ENCODE measurements at regions not wholly inside any gene's neighbourhood (a gene's known extent, or its start where the extent isn't known, plus 50 kb on each side); places are given as distances from the start of the nearest gene placed in this dataset.
A peak's percentile ranks its signal among the peaks of the same experiment; 100 is the strongest.

DNA sequence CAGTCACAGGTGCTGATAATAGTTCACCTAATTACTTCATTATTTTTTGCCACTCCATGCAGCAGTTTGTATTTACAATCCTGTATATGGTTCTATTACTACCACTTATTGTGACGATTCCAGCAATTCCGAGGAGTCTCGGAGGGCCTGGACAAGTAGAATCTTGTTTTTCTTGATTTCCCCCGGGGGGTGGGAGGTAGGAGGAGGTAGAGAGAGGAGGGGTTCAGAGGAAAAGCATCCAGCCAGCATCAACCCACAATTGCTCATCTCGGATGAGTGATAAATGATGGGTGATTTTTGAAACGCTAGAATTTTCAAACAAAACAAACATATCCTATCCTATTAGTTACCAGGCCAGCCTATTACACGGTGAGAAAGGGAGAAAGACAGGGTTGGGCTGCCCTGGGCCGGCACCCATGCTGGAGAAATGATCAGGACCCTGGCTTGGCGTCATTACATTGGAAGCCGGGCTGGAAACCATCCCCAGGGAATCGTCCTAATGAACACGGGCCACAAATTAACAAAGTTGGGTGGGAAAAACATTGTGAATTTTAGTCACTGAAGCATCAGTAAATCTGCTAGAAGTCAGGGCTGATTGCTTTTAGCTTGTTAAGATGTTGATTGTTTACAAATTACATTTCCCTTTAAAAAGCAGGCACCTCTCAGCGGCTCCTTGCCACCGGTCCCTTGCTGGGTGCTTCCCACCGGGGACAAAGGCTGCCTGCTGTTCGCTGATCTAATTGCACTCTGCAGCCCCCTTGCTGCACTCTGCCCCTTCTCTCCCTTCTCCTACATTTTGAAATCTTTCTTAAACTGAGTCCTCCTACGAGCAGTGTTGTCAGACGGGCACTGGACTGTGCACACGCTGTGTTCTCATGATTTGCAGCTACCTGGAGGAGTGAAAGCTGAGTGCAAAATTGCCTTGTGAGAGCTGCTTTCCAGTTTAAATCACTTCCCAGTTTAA, 95.5 kb downstream of the FAM204A start:
- 25 to 32% methylated on average over 13 to 18 of the region's 19 CpGs for WGBS, 2 donors (ENCODE audit: low coverage in 1 of 2)
- Histone ChIP-seq H3K36me3 (no peaks in the 10 kb centered on the region), H3K9me3 (no peaks in the 10 kb centered on the region), H3K27ac (no peak overlapping the region), H3K27me3 (peaks cover 80% of the 10 kb centered on the region), H3K4me1 (no peaks in the 10 kb centered on the region), H3K4me3 (no peak overlapping the region)
- no peak for ATAC-seq
- TF ChIP-seq EP300 (IDR thresholded peaks at IDR 0.05) (no peak), POLR2A (IDR thresholded peaks at IDR 0.05) (no peak), POLR2AphosphoS5 (IDR thresholded peaks at IDR 0.05) (no peak)
- TF ChIP-seq, protein P1, sequence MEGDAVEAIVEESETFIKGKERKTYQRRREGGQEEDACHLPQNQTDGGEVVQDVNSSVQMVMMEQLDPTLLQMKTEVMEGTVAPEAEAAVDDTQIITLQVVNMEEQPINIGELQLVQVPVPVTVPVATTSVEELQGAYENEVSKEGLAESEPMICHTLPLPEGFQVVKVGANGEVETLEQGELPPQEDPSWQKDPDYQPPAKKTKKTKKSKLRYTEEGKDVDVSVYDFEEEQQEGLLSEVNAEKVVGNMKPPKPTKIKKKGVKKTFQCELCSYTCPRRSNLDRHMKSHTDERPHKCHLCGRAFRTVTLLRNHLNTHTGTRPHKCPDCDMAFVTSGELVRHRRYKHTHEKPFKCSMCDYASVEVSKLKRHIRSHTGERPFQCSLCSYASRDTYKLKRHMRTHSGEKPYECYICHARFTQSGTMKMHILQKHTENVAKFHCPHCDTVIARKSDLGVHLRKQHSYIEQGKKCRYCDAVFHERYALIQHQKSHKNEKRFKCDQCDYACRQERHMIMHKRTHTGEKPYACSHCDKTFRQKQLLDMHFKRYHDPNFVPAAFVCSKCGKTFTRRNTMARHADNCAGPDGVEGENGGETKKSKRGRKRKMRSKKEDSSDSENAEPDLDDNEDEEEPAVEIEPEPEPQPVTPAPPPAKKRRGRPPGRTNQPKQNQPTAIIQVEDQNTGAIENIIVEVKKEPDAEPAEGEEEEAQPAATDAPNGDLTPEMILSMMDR (IDR thresholded peaks at IDR 0.05), result no peak

- Histone ChIP-seq H3K4me3 (no peak overlapping the region), H3K9me3 (no peaks in the 10 kb centered on the region), H3K36me3 (no peaks in the 10 kb centered on the region), H3K27ac (no peak overlapping the region), H3K4me1 (peaks cover 0 to 6% (median 0%) of the 10 kb centered on the region in 3 donors), H3K27me3 (peaks cover 85% of the 10 kb centered on the region)
- TF ChIP-seq EP300 (IDR thresholded peaks at IDR 0.05) (no peak), POLR2AphosphoS5 (IDR thresholded peaks at IDR 0.05) (no peak), POLR2A (IDR thresholded peaks at IDR 0.05) (no peak)
- TF ChIP-seq, protein P1 (IDR thresholded peaks at IDR 0.05), result no peak
- 50 to 100% methylated on average over 1 to 2 of the region's 5 CpGs for WGBS, 2 donors (ENCODE audit: low coverage in 1 of 2)
- no peak for ATAC-seq
These were observed 98.2 kb downstream of the FAM204A start for GRCh38 chr10:118243907-118244306.

DNA sequence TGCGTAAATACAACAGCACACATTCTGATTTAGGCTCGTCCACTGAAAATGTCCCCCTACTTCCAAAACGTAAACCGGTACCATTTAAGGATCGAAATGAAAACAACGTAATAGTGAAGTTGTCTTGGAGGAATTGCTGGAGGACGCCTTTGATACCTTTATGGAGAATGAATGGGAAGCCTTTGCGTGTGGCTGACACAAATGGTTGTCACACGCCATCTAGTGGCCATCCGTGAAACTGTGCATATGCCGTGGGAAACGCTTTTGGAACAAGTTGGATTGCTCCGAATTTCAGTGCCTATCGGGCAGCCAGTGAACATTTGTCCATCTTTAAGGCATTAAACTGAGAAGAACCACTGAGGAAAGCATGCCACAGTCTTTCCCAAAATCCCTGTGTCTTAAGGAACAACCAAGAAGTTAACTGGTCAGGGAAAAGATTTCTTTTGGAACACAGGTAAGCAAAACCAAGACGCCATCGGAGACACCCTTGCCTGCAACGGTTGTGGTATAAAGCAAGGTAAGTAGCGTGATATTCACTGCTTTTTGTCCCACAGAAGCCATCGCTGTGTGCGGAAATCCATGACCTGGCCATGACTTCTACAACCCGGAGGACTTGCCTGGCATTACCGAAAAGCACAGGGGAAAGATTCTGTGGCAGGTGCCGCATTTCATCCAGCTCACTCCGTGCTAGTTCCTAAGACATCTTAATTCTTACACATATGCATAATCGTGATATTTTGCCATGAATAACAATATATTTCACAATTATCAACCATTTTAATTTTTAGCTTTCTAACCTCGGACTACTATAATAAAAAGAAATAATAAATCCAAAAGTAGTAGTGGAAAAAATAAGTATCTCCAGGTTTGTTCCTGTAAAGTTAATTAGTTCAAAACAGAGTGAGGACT, 100.6 kb downstream of the FAM204A start:
- Histone ChIP-seq H3K27me3 (peaks cover 87% of the 10 kb centered on the region), H3K9me3 (no peaks in the 10 kb centered on the region), H3K36me3 (no peaks in the 10 kb centered on the region), H3K27ac (no peak overlapping the region), H3K4me3 (no peak overlapping the region), H3K4me1 (peaks cover 0 to 6% (median 0%) of the 10 kb centered on the region in 3 donors)
- WGBS, 2 donors (ENCODE audit: low coverage in 1 of 2), result 26 to 27% methylated on average over 21 to 26 of the region's 26 CpGs
- ATAC-seq, result peak; percentile 48
- TF ChIP-seq EP300 (IDR thresholded peaks at IDR 0.05) (no peak), POLR2AphosphoS5 (IDR thresholded peaks at IDR 0.05) (no peak), POLR2A (IDR thresholded peaks at IDR 0.05) (no peak)
- TF ChIP-seq, protein P1 (IDR thresholded peaks at IDR 0.05), result peak; percentile 86 to 93 (median 92)

DNA sequence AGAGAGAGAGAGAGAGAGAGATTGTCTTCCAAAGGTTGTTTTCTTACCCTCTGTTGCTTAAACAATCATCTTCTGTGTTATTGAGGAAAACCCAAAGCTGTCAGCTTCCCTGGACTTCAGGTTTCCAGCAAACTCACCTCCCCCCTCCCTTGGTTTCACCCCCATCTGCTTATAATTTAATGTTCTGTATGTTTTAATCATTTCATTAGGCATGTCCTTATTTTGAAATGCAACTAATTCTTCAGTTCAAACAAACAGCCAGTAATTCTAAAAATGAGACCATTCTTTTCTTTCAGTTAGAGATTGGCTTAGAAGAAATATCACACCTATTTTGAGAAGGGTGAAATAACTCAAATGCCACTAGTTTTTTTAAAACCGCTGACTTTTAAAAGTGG, 102.9 kb downstream of the FAM204A start:
- Histone ChIP-seq H3K4me1 (peaks cover 0 to 6% (median 0%) of the 10 kb centered on the region in 3 donors), H3K36me3 (no peaks in the 10 kb centered on the region), H3K27ac (no peak overlapping the region), H3K27me3 (peaks cover 79% of the 10 kb centered on the region), H3K4me3 (no peak overlapping the region), H3K9me3 (no peaks in the 10 kb centered on the region)
- TF ChIP-seq EP300 (IDR thresholded peaks at IDR 0.05) (no peak), POLR2A (IDR thresholded peaks at IDR 0.05) (no peak)
- WGBS, 2 donors (ENCODE audit: low coverage in 1 of 2), result 50 to 88% methylated on average over 1 of the region's 1 CpG
- no peak for ATAC-seq

- H3K27me3 ChIP-seq, result peaks cover 79% of the 10 kb centered on the region
- peaks cover 0 to 6% (median 0%) of the 10 kb centered on the region in 3 donors for H3K4me1 ChIP-seq
- no peak overlapping the region for H3K4me3 ChIP-seq
- 39 to 68% methylated on average over 8 to 13 of the region's 13 CpGs for WGBS, 2 donors (ENCODE audit: low coverage in 1 of 2)
- no peak for ATAC-seq
- H3K9me3 ChIP-seq, result no peaks in the 10 kb centered on the region
- TF ChIP-seq POLR2A (IDR thresholded peaks at IDR 0.05), result no peak
- TF ChIP-seq, protein P1 (IDR thresholded peaks at IDR 0.05), result no peak
- no peak overlapping the region for H3K27ac ChIP-seq
- no peaks in the 10 kb centered on the region for H3K36me3 ChIP-seq
These were observed 103.4 kb downstream of the FAM204A start for GRCh38 chr10:118238573-118239235.
